ENCODE measurements at regions not wholly inside any gene's neighbourhood (a gene's known extent, or its start where the extent isn't known, plus 50 kb on each side); places are given as distances from the start of the nearest gene placed in this dataset.
A peak's percentile ranks its signal among the peaks of the same experiment; 100 is the strongest.
"Not testable (repeated sequence)": the region's sequence is repeated elsewhere in the genome, so short reads cannot be mapped to it uniquely, and the experiment has no call there.

GRCh38 chrX:114015966-114016365 lies 567.9 kb upstream of the HTR2C start:
- no peak for DNase-seq (ENCODE audit: low read depth)

- no peak for DNase-seq (ENCODE audit: low read depth)
These were observed 577.2 kb upstream of the HTR2C start for GRCh38 chrX:114006664-114007063.

- DNase-seq (ENCODE audit: low read depth), result no peak
These were observed 587.1 kb upstream of the HTR2C start for GRCh38 chrX:113996781-113997180.

DNA sequence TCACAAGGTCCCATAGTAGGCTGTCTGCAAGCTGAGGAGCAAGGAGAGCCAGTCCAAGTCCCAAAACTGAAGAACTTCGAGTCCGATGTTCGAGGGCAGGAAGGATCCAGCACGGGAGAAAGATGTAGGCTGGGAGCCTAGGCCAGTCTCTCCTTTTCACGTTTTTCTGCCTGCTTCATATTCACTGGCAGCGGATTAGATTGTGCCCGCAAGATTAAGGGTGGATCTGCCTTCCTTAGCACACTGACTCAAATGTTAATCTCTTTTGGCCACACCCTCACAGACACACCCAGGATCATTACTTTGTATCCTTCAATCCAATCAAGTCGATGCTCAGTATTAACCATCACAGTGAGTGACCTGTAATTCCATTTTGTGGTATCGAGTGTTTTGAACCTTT lies 592.2 kb upstream of the HTR2C start:
- not testable (repeated sequence) for DNase-seq (ENCODE audit: low read depth)

DNA sequence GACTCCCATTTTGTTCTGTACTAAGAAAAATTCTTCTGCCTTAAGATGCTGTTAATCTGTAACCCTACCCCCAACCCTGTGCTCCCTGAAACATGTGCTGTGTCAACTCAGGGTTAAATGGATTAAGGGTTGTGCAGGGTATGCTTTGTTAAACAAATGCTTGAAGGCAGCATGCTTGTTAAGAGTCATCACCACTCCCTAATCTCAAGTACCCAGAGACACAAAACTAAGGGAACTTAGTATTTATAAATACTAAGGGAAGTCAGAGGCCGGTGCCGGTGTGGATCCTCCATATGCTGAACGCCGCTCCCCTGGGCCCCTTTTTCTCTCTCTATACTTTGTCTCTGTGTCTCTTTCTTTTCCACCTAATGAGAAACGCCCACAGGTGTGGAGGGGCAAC lies 593.2 kb upstream of the HTR2C start:
- DNase-seq (ENCODE audit: low read depth), result not testable (repeated sequence)

GRCh38 chrX:113988315-113988935 lies 595.5 kb upstream of the HTR2C start:
- not testable (repeated sequence) for DNase-seq (ENCODE audit: low read depth)

- no peak for DNase-seq (ENCODE audit: low read depth)
These were observed 597.5 kb upstream of the HTR2C start for GRCh38 chrX:113986427-113986826.

DNA sequence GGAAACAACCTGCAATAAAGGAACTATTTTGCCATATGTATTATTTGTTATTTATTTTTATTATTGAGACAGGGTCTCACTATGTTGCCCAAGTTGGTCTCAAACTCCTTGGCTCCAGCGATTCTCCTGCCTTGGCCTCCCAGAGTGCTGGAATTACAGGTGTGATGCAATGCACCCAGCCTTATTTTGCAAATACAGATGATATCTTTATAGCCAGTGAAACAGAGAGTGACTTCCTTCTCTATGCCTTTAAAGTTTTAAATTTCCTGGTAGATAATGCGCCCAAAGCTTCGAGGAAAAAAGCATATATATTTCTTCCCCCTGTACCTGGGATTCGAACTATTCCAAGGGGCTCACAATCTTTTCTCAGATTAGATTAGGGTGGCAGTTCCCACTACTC lies 601.1 kb upstream of the HTR2C start:
- no peak for DNase-seq (ENCODE audit: low read depth)

DNA sequence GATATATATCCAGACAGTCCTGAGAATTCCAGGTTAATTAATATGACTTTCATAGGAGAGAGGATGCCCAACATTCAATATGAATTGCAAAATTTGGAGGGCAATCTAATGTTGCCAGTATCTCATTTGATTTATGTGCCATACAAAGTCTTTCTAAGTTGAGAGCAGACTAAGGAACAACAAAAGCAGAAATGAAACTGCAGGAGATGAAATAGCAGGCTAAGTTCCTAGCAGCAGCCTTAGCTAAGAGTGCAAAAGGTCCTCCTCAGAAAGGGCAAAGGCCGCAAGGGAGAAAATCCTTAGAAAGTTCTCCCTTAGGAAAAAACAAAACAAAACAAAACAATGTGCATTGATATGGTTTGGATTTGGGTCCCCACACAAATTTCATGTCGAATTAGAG lies 602.9 kb upstream of the HTR2C start:
- no peak for DNase-seq (ENCODE audit: low read depth)

GRCh38 chrX:113977887-113978286 lies 606.0 kb upstream of the HTR2C start:
- no peak for DNase-seq (ENCODE audit: low read depth)

DNA sequence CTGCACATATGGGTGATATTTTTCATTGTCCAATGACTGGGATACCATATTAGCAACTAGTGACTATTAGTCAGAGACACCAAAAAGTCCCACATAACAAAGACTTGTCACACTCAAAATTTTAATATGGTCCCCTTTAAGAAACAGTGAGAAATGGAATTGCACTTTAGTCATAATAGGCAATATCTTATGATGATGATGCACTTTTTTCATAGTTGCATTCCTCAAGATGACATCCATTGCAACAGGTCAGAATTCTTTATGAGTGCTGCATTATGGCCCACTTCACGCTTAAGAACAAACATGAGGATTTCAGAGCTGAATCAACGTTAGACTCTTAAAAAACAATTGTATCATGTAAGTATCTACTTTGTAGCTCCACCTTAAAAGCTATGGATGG lies 608.4 kb upstream of the HTR2C start:
- DNase-seq (ENCODE audit: low read depth), result no peak

DNA sequence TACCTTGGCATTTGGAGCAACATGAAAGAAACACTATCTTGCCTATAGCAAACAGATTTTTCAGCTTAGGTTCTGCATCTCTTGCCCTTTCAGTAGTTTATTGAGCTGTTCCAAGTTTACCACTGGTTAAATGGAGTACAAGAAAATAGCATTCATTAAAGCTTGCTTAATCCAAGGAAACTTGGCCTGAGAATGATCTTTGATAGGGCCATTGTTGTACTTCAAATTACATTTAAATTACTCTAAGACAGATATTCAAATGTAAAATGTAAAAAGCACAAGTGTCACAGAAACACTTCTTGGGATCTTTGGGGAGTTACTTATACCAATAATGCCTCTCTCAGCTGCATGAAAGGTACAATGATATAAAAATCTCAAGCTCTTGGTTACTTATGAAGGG lies 609.0 kb upstream of the HTR2C start:
- no peak for DNase-seq (ENCODE audit: low read depth)

GRCh38 chrX:113973706-113974105 lies 610.2 kb upstream of the HTR2C start:
- DNase-seq (ENCODE audit: low read depth), result no peak

GRCh38 chrX:113966791-113967190 lies 617.1 kb upstream of the HTR2C start:
- no peak for DNase-seq (ENCODE audit: low read depth)

DNA sequence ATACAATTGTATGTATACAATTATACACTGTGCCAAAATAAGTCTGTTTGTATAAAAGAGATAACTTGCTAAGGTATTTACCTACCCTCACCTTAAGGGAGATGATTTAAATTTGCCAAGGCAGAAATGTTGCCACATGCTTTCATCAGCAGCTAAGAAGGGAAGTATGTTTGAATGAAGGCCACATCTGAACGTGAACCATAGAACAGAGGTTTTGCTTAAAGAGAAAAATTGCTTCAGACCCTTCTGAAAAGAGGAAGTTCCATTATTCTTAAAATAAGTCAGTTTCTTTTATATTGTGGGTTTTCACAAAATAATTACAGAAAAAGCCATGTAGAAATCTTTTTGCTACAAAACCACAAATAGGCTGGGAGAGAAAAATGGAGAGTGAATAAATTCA lies 621.5 kb upstream of the HTR2C start:
- DNase-seq (ENCODE audit: low read depth), result no peak

GRCh38 chrX:113959912-113960626 lies 623.8 kb upstream of the HTR2C start:
- DNase-seq (ENCODE audit: low read depth), result no peak

DNA sequence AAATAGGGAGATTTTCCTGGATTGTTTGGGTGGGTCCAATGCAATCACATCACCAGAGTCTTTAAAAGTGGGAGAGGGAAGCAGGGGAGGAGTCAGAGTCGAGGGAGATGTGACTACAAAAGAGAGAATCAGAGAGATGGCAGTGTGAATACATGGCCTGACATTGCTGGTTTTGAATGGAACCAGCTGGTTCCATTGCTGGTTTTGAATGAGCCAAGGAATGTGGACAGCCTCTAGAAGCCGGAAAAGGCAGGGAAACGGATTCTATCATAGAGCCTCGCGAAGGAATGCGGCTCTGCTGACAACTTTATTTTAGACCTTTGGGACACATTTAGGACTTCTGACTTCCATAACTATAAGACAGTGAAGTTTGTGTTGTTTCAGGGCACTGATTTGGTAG lies 627.0 kb upstream of the HTR2C start:
- no peak for DNase-seq (ENCODE audit: low read depth)

GRCh38 chrX:113954297-113954696 lies 629.6 kb upstream of the HTR2C start:
- no peak for DNase-seq (ENCODE audit: low read depth)

DNA sequence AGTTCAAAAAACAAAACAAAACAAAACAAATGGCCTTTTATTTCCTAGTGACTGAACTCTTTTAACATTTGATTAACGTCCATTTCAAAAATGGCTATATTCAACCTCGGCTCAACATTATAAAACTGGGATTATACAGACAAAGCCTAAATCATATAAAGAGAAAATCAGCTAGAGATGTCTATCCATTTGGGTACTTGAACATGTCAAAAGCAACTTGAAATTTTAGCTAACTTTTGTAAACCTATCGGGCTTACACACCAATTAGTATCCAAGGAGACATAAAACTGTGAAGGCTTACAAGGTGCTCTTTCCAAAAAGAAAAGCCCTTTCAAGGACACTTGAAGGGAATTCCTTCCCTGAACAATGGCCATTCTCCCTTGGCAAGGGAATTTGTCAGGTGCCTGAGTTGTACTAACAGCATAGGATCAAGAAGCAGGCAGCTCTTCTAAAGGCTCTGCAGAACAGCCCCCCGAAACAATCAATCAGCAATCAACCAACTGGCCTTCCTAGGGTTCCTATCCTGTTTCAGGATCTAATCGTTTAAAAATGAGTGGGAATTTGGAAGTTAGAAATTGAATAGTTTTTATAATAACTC lies 633.7 kb upstream of the HTR2C start:
- DNase-seq (ENCODE audit: low read depth), result no peak

DNA sequence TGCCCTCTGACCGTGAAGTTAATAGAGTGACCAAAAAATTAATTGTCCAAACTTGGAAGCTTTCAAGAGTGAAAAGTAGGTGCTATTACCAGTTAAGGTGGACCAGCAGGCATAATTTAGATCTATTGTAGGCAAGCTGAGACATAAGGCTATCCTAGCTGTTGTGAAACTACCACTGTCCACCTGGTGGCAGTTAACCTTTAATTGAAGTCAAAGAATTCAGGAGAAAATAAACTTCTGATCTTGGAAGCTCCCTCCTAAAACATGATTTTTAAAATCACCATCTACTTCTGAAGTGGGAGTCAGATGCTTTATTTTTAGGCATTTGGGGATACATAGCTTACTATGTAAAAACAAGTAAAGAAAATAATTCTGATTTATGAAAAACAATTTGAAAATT lies 636.3 kb upstream of the HTR2C start:
- DNase-seq (ENCODE audit: low read depth), result no peak

DNA sequence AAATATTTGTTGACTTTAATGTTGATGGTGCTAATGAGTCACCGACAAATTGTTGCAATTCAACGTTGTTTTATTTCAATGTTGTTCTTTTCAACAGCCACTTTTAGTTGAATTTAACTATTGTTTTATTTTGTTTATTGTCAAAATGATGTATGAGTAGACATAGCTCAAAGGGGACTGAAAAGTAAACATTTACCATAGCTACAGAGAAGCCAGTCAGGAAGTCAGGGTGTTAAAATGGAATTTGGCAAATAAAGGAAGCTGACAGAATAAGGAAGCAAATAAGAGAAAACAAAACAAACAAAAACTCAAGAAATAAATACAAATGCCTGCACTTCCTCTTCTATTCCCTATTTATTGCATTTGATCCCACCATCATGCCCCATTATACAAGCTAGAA lies 648.4 kb upstream of the HTR2C start:
- DNase-seq (ENCODE audit: low read depth), result no peak

DNA sequence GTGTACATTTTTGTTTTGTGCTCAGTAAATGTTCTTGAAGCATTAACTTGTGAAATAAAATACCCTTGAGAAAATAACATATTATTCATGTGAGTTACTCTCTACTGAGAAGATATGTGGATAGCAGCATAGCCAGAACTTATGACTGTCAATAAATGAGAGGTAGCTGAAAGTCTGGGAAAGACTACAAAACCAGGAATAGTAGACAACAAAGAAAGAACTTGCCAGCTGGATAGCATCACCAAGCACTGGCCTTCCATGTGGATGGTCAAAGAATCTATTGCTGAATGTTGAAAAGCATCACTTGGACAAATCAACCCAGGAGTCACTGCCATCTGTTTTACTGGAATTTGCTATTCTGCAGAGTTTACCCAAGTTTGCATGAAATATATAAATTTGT lies 650.0 kb upstream of the HTR2C start:
- DNase-seq (ENCODE audit: low read depth), result no peak

GRCh38 chrX:113929004-113929403 lies 654.9 kb upstream of the HTR2C start:
- peak; percentile 3 for DNase-seq (ENCODE audit: low read depth)

DNA sequence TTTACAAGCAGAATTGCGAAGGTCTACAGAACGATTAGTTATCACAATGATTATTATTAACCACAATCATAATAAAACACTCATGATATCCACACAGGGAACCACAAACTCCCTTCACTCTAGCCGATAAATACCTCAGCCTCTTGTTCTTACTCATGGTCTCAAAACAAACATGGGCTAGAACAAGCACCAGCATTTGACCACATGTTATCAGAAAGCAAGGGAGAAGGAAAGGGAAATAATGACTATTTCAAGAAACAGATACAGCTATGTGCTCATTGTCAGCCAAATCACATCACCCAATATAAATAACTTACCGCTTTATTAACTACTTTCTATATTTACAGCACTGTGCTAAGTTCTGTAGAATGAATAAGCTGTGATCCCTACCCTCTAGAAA lies 663.2 kb upstream of the HTR2C start:
- no peak for DNase-seq (ENCODE audit: low read depth)
